ENCODE measurements at regions not wholly inside any gene's neighbourhood (a gene's known extent, or its start where the extent isn't known, plus 50 kb on each side); places are given as distances from the start of the nearest gene placed in this dataset.

DNA sequence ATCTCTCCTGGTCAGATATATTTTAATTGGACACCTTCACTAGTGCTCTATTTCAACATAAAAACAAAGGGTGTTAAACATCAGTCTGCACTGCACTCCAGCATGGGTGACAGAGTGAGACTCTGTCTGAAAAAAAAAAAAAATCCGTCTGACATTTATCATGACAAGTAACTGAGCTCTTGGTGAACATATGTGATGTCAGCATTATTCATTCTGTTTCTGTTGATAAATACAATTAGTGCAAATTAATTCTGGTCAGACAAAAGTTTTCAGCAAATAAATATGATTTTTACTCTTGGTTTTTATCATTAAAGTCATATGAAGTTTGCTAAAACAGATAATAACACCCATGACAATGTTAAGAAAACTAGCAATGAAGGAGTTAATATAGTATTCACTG lies 692.8 kb upstream of the GRM3 start:
- H4K5ac ChIP-seq (ENCODE audit: insufficient read length, low read depth, low read length), result no peak overlapping the region
- H4K8ac ChIP-seq (ENCODE audit: extremely low read depth, insufficient read depth, low read length), result no peak overlapping the region
- no peak overlapping the region for H3K4me3 ChIP-seq (ENCODE audit: extremely low read depth in 1 of 4, insufficient read depth in 2 of 4, low read depth in 3 of 4, low read length in 4 of 4)
- no peak overlapping the region for H3K4ac ChIP-seq (replicated peaks; ENCODE audit: insufficient read length, low read depth, low read length)
- no peaks in the 10 kb centered on the region for H3K27me3 ChIP-seq (replicated peaks in 1 of 4; ENCODE audit: control insufficient read depth in 3 of 4, extremely low read depth in 1 of 4, insufficient read depth in 3 of 4, low read length in 3 of 4)
- no peak for TF ChIP-seq EP300 (IDR thresholded peaks at IDR 0.05; ENCODE audit: borderline replicate concordance in 1 of 2, low read depth in 2 of 2, low read length in 2 of 2)
- TF ChIP-seq SUZ12 (IDR thresholded peaks at IDR 0.05; ENCODE audit: low read length), result no peak
- no peak for TF ChIP-seq YY1 (IDR thresholded peaks at IDR 0.05; ENCODE audit: low read depth, low read length)
- TF ChIP-seq POLR2AphosphoS5 (IDR thresholded peaks at IDR 0.05; ENCODE audit: low read depth, low read length), result no peak
- no peak overlapping the region for H2BK120ac ChIP-seq (replicated peaks; ENCODE audit: low read depth, low read length)
- H3K79me1 ChIP-seq (ENCODE audit: low read depth, low read length), result no peaks in the 10 kb centered on the region
- H3K23ac ChIP-seq (ENCODE audit: insufficient read length), result no peak overlapping the region
- no peak overlapping the region for H2BK5ac ChIP-seq (ENCODE audit: low read depth, low read length)
- no peak overlapping the region for H3K4me2 ChIP-seq (ENCODE audit: insufficient read depth in 1 of 2, low read depth in 2 of 2, low read length in 2 of 2)
- no peak overlapping the region for H3K56ac ChIP-seq (replicated peaks; ENCODE audit: insufficient read length, low read depth, low read length)
- 89% methylated on average over 1 of the region's 1 CpG; no CpG with 5 or more reads in 1 of the 2 experiments for WGBS, 2 experiments (ENCODE audit: extremely low coverage in 1 of 2, insufficient coverage in 1 of 2, insufficient read length in 1 of 2, insufficient replicate concordance in 2 of 2, low coverage in 1 of 2, low lambda C conversion rate in 2 of 2, missing lambda C conversion rate in 1 of 2)
- H3K27ac ChIP-seq (ENCODE audit: low read depth, low read length), result no peak overlapping the region
- H3K9me3 ChIP-seq (ENCODE audit: insufficient read depth in 2 of 2, low read depth in 1 of 2, low read length in 1 of 2), result 0 out of 4 replicates have a peak, but pooled peaks cover 0 to 2% of the 10 kb centered on the region in 2 experiments
- no peak overlapping the region for H2AFZ ChIP-seq (ENCODE audit: low read length)
- H3K36me3 ChIP-seq (ENCODE audit: control insufficient read depth in 2 of 4, insufficient read depth in 4 of 4, low read length in 3 of 4), result no peaks in the 10 kb centered on the region
- ChIA-PET POLR2A (ENCODE audit: partially characterized antibody) (no interaction called here), CTCF (ENCODE audit: partially characterized antibody) (interaction anchor here (0.6 kb wide), 2 partner anchors 552 to 1139 kb away, joined by 3 to 4 read pairs; no protein-coding TSS in a partner anchor)
- no peak overlapping the region for H3K9ac ChIP-seq (replicated peaks in 1 of 4; ENCODE audit: extremely low read depth in 1 of 4, low read depth in 3 of 4, low read length in 3 of 4)
- H2BK12ac ChIP-seq (ENCODE audit: low read depth, low read length), result no peak overlapping the region
- H2BK20ac ChIP-seq (ENCODE audit: low read length), result no peak overlapping the region
- H3K18ac ChIP-seq (ENCODE audit: extremely low read depth, low read length), result no peak overlapping the region
- 0 out of 7 replicates have a peak, but pooled peaks cover 0 to 3% (median 0%) of the 10 kb centered on the region in 4 experiments for H3K4me1 ChIP-seq (replicated peaks in 1 of 4; ENCODE audit: control insufficient read depth in 3 of 4, insufficient read depth in 4 of 4, low read length in 3 of 4)
- H4K91ac ChIP-seq (replicated peaks; ENCODE audit: insufficient read length, low read length), result no peak overlapping the region
- no peaks in the 10 kb centered on the region for H3K79me2 ChIP-seq (ENCODE audit: control insufficient read depth in 1 of 2, insufficient read depth in 2 of 2, low read length in 2 of 2)
- no peaks in the 10 kb centered on the region for H4K20me1 ChIP-seq (replicated peaks in 1 of 2; ENCODE audit: control insufficient read depth in 1 of 2, insufficient read depth in 2 of 2, low read length in 2 of 2)
- H2AK5ac ChIP-seq (ENCODE audit: low read depth, low read length), result no peak overlapping the region
- H3K23me2 ChIP-seq (ENCODE audit: low read depth, low read length), result no peaks in the 10 kb centered on the region
- FAIRE-seq (no peak), DNase-seq (ENCODE audit: low read depth in 1 of 2, low spot score in 2 of 2) (no peak)
- no peak overlapping the region for H2BK15ac ChIP-seq (ENCODE audit: low read length)
- no peak overlapping the region for H3K14ac ChIP-seq (ENCODE audit: insufficient read length)

Measured in H1 (cell line).